Spleen (tissue), 7 donors: ENCODE measurements at regions not wholly inside any gene's neighbourhood (a gene's known extent, or its start where the extent isn't known, plus 50 kb on each side); places are given as distances from the start of the nearest gene placed in this dataset.

Experiments
- POLR2A ChIP-seq, 3 donors: fragments of 450-650 bp; IDR thresholded peaks; one replicate each; pipeline ENCODE4 v1.5.1; 2017; ENCODE audit warnings: antibody characterized with exemption in 3 of 3, mild to moderate bottlenecking in 1 of 3
- POLR2AphosphoS5 ChIP-seq, 3 donors: sonication (generic); formaldehyde crosslinking; IDR thresholded peaks; one replicate each; pipeline ENCODE4 v1.5.1; 2017; ENCODE audit warnings: antibody characterized with exemption in 3 of 3
- TF ChIP-seq, protein P1 (sequence below), 11 experiments: fragments of 200-600 bp in 7 of 11; fragments of 450-650 bp in 4 of 11; sonication (generic) in 4 of 11; IDR thresholded peaks in 8 of 11; conservative IDR thresholded peaks in 3 of 11; 1 replicate in 7 of 11; 2 replicates in 4 of 11; pipeline versions ENCODE4 v1.4.0 to v1.8.0; 2016 to 2021; ENCODE audit warnings: antibody characterized with exemption in 11 of 11, inconsistent platforms in 4 of 11, mild to moderate bottlenecking in 1 of 11
- donor health status: DM: no; HTN: no; CAD: no; lungs with moderate emphysema.
- donor health status: DM: no; HTN: no; CAD: no.
- donor health status: DM: no; HTN: no; CAD: no.

DNA sequence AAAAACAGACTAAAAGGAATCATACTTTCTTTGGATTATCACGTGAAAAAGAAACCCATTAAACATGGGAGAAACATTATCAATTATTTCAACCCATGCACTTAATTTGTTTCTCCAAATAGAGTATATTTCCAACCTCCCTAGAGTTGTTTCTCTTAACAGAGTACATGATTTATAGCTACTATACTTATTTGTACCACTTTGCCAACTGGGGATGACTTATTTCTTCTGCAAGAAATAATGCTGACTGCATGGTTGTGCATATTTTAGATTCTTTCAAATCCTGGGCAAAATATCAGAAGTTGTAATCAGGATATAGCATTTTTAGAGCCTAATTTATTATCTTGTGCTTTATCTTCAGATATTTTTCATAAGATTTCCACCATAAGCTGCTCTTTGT is 629.1 kb upstream of the EYS start:
- TF ChIP-seq, protein P1, sequence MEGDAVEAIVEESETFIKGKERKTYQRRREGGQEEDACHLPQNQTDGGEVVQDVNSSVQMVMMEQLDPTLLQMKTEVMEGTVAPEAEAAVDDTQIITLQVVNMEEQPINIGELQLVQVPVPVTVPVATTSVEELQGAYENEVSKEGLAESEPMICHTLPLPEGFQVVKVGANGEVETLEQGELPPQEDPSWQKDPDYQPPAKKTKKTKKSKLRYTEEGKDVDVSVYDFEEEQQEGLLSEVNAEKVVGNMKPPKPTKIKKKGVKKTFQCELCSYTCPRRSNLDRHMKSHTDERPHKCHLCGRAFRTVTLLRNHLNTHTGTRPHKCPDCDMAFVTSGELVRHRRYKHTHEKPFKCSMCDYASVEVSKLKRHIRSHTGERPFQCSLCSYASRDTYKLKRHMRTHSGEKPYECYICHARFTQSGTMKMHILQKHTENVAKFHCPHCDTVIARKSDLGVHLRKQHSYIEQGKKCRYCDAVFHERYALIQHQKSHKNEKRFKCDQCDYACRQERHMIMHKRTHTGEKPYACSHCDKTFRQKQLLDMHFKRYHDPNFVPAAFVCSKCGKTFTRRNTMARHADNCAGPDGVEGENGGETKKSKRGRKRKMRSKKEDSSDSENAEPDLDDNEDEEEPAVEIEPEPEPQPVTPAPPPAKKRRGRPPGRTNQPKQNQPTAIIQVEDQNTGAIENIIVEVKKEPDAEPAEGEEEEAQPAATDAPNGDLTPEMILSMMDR (IDR thresholded peaks at IDR 0.05 in 8 of 11, conservative IDR thresholded peaks at IDR 0.05 in 3 of 11), result no peak
- TF ChIP-seq POLR2A (IDR thresholded peaks at IDR 0.05) (no peak), POLR2AphosphoS5 (IDR thresholded peaks at IDR 0.05) (no peak)
